GM12872 (cell line): ENCODE measurements at regions not wholly inside any gene's neighbourhood (a gene's known extent, or its start where the extent isn't known, plus 50 kb on each side); places are given as distances from the start of the nearest gene placed in this dataset.

Experiments
- TF ChIP-seq, protein P1 (sequence below): IDR thresholded peaks from 3 replicates; pipeline ENCODE4 v1.5.1; 2011; ENCODE audit warnings: low read depth, mild to moderate bottlenecking, low read length, moderate library complexity; ENCODE audit not compliant: insufficient read depth

- TF ChIP-seq, protein P1, sequence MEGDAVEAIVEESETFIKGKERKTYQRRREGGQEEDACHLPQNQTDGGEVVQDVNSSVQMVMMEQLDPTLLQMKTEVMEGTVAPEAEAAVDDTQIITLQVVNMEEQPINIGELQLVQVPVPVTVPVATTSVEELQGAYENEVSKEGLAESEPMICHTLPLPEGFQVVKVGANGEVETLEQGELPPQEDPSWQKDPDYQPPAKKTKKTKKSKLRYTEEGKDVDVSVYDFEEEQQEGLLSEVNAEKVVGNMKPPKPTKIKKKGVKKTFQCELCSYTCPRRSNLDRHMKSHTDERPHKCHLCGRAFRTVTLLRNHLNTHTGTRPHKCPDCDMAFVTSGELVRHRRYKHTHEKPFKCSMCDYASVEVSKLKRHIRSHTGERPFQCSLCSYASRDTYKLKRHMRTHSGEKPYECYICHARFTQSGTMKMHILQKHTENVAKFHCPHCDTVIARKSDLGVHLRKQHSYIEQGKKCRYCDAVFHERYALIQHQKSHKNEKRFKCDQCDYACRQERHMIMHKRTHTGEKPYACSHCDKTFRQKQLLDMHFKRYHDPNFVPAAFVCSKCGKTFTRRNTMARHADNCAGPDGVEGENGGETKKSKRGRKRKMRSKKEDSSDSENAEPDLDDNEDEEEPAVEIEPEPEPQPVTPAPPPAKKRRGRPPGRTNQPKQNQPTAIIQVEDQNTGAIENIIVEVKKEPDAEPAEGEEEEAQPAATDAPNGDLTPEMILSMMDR = no peak
These were observed 462.1 kb upstream of the GNPDA2 start for GRCh38 chr4:45188501-45188900.

DNA sequence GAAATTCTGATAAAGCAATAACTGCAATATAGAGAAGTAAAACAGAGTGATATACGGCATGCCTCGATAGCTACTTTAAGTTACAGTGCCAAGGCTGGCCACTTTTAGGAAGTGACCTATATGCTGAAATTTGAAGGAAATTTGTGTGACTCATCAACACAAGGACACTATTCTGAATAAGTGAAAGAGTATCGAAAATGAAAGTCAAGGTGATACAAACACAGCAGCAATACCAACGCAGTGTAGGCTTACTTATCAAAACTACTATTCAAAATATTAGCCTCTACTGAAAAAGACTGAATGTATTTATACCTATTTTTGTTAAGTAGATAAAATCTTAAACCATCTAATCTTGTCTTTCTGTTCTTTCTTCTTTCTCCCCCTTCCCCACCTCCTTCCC, 459.9 kb upstream of the GNPDA2 start:
- TF ChIP-seq, protein P1 = no peak

- TF ChIP-seq, protein P1 = no peak
These were observed 457.5 kb upstream of the GNPDA2 start for GRCh38 chr4:45183905-45184304.

DNA sequence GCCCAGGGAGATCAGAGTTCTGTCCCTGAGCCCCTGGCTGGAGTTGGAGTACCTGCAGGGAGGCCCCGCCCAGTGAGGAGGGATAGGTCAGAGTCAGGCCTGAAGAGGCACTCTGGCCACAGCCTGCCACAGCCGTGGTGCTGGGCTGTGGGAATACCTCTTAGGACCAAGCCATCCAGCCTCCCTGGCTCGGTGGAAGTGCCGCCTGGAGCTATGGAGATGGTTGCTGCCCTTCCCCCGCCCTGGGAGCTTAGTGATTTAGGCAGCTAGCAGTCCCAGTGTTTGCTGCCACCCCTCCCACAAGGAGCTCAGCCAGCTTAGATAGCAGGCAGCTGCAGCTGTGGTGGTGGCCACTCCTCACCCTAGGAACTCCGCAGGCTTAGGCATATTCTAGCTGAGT, 446.3 kb upstream of the GNPDA2 start:
- TF ChIP-seq, protein P1 = no peak

DNA sequence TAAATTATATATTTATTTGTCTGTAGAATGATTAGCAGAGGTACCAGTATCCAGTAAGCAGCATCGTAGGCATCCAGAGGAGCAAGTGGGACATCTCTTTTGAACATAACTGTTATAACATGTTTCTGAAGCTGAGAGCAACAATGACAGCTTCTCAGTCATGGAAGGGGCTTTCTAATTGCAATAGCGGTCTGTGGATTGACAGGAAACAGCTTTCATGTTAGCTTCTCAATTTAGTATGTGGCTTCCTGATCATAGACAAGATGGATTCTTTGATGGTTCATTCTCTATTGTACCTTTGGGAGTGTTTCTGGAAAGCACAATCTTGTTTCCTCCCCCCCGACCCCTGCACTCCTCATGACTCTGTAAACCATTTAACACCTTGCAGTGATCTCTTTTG, 434.6 kb upstream of the GNPDA2 start:
- TF ChIP-seq, protein P1 = no peak

DNA sequence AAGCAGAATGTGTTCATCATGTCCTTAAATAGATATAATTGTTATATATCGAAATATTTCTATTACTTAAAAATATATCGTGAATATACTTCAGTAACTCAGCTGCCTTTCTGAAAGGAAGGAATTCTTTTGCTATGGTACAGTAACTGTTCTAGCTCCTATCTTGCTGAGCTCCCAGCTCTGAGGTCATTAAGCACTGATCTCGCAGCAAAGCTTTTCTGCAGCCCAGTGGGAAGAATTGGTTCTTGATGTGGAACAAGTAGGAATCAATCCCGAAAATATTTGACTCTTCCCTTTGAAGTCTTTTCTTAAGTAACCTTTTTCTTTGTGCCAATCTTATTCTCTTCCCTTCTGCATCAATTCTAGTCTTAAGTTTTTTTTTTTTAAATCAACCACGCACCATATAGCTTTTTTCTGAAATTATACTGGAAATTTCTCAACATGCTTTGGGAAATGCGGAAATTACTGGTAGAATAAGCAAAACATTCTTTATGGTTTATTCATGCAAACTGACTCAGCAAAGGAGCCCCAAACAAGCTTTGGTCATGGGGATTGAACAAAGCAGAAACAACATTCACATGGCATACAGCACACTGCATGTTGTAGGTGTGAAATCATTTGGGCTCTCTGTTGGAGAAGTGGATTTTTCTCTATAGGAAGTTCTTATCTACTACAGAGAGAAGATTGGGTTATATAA, 428.9 kb upstream of the GNPDA2 start:
- TF ChIP-seq, protein P1 = no peak

DNA sequence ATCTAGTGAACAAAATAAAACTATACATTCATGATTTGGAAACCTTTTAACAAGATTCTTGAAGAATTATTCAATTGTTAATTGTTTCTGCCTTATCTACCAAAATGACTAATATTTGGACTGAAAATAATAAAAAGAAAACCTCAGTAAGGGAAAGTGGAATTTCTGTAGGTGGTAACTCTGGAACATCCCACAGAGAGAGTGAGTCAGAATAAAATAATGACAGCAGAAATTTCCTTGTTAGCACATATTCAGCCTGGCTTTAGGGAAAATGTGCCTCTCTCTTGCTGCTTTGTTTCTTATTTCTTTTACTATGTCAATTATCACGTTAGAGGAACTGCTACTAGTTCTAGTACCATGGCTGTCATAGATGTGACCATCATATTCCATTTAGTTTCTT, 421.5 kb upstream of the GNPDA2 start:
- TF ChIP-seq, protein P1 = no peak
